ENCODE measurements at regions not wholly inside any gene's neighbourhood (a gene's known extent, or its start where the extent isn't known, plus 50 kb on each side); places are given as distances from the start of the nearest gene placed in this dataset.

DNA sequence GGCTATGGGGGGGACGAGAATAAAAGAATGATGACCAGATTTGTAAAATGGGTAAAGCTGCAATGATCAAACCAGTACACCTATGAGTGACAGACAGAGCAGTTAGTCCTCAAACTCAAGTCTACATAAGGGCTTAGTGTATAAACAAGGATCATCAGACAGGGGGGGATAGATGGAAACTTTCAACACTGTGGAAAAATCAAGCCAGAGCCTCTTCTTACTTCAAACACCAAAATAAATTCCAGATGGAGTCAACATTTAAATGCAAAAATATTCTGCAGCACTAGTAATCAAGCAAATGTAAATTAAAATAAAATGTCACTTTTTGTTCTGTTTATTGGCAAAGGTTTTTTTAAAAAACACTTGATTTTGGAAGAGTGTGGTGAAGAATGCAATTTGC lies 205.9 kb upstream of the RGMA start:
- no peak for DNase-seq

DNA sequence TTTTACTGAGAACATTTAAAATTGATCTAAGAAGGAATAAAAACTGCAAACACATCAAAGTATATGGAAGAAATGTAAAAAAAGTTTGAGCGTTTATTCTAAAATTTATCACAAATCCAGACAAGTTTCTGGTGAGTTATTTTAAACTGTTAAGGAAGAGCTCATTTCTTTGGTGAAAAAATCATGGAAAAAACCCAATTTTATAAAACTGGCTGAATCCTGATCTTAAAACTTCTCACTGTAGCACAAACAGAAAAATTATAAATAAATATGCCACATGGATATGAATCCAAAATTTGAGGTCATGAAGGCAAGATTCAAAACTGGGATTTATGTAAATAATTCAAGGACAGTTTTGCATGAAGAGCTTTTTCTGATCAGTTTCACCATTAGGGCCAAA lies 205.1 kb upstream of the RGMA start:
- no peak for DNase-seq

DNA sequence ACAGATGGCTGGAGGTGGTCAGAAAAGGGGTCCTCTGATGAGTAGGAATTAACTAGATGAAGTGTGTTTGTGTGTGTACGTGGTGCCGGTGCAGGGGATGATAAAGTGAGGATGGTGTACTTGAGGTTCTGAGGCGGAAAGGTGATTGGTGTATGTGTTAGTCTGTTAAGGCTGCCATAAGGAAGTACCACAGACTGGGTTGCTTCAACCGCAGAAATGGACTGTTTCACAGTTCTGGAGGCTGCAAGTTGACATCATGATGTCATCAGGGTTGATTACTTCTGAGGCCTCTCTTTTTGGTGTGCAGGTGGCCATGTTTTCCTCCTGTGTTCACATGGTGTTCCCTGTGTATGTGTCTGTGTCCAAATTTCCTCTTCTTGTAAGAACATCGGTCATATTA lies 202.4 kb upstream of the RGMA start:
- no peak for DNase-seq

DNA sequence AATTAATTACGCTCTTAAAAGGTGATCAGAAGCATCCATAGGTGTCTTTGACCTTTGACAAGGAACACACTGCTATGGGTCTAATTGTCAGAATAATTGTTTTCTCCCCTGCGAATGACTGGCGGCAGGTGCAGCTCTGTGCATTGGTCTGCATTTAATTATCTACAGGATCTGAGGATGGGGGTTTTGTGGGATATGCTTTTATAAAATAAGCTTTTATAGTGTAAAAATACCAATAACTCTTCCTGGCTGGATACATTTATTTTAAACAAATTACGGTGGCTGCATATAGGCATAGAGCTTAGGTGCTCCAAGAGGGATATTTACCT lies 201.6 kb upstream of the RGMA start:
- DNase-seq: no peak

DNA sequence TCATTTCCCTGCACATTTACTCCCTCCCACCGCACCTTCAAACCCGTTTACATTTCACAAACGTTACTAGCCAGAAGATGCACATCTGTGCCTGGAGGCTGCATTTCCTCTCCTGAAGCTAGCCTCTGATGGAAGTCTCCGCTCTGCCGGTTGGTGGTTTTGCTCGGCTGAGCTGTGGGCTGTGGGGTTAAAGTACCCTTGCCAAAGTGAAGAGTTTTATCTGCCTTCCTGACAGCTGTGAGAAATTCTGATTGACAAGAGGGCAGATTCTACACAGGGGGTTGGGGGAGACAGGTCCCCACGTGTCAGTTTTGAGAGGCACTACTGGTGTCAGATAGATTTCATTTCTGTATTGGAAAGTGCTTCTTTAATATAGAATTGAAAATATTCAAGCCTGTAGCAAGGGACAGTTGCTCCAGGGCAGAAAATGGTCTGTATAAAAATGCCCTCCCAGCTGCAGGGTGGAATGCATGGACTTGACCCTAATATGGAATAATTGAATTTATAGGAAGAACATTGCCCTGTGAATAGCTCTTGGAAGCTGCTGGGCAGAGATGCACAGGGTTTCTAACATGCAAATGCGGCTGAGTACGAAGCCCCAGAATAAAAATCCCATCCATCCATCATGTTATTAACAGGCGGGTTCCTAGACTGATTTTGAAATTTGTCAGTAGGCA lies 201.1 kb upstream of the RGMA start:
- DNase-seq: no peak

DNA sequence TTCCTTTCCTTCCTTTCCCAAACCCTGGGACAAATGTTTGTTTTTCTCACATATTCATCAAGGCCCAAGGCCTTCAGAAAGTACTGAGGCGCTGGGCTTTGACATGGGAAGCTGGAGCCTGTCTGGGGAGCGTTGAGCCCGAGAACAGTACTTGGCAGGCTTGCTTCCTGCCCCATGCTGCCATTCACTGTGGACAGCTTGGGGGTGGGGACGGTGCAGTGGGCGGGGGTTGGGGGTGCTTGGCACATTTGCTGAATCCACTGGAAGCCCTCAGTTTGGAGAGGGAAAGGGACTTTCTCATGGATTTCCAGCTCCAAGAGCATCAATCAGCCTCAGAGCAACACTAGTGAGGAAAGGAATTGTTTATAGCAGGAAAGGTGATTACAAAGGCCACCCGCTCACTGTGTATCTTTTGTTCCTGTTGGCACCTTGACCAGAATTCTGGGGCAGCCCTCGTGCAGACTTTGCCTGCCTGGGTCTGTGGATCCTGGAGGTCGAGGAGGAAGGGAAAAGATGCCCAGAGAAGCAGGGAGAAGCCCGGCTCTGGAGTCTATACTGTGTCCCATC lies 199.8 kb upstream of the RGMA start:
- DNase-seq: no peak

DNA sequence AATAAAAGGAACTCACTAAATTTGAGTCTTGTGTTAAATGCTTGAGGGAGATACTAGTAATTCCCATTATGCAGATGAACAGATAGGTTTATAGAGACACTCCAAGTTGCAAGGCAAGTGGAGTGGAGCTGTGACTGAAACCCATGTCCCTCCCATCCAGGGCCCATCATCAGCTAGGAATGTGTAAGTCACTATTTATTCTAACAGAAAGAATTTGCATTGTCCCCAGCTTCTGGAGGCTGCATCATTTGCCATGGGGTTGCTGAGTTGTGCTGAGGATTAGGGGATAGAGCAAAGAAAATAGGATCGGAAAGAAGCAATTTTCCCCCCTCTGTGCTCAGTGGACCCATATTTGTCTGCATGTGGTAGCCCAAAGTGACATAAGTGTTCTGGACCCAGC lies 197.4 kb upstream of the RGMA start:
- no peak for DNase-seq

DNA sequence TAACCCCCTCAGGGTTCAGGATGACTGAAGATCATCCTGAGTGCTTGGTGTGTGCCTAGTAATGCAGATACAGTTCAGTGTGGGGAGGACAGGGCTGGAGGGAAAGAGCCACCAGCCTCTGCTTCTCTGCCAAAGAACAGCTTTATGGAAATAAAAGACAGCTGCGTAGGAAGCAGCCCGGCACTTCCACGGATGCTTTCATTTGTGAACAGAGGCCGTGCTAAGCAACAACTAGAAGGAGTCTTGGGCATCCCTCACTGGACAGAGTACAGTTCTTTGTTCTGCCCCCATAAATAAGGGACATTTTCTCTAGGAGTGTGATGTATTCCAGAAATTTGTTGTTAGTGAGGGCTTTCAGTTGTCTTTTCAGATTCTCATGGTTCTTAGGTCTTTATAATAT lies 194.8 kb upstream of the RGMA start:
- DNase-seq: no peak

DNA sequence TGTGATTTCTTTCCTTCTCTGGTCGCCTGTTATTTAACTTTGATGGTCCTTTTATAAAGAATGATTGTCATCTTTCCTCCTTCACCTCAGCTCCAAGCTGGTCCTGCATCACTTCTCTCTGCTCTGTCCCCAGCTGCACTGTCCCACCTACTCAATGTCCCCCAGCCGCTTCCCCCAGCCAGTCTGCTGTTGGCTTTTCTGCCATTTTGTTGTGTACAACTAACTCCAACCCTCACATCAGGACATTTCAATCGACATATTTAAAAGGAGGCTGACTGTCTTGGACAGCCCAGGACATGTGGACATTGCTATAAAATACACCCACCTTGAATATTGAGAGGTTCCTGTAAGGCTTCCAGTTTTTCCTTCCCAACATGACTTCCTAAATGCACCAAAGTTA lies 193.8 kb upstream of the RGMA start:
- DNase-seq: no peak

DNA sequence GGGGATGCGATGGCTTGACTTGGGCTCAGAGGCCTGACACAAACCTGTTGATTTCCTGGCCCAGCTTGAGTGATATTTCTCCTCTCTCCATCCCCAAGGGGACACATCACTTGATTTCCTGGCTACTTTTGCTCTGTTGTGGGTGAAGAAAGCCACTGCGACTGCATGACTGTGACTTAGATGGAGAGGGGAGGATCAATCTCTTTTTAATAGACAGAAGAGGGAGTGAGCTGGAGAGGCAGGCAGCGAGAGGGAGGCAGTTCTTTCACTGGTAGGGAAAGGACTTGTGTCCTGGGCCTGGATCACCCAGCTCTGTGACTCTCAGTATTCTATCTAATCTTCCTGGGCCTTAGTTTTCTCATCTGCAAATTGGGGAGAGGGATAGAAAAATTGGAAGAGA lies 189.8 kb upstream of the RGMA start:
- no peak for DNase-seq

DNA sequence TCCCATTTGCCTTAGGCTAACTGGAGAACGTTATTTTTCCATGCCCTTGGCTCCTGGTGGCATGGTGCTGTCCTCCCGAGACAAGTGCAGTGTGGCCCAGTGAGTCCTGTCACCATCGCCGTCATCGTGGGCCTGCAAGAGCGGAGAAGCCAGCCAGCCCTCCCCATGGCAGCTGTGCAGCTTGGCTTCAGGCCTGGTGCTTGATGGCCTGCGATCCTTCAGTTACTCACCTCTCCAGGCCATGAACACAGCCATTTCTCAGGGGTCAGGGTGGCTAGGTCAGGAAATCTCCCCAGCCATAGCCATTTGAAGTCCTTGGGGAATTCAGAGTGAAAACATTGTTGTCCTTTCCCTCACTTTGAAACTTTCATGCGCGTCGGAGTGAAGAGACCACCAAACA lies 189.0 kb upstream of the RGMA start:
- no peak for DNase-seq

DNA sequence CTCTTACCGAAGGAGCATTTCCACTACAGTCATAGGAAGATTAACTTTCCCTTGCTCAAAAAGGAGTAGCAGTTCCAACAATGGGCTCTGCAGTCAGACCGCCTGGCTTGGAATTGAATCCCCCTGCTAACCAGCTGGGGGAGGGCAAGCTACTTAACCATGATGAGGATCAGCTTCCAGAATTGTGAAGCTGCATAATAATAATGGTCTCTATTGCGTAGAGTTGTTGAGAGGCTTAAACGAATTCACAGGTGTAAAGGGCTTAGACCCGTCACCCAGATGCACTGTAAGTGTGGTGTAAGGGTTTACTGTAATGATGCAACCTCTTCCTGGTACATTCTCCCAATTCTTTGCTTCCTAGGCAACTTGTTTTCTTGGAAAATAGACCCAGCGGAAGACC lies 185.2 kb upstream of the RGMA start:
- DNase-seq: no peak

DNA sequence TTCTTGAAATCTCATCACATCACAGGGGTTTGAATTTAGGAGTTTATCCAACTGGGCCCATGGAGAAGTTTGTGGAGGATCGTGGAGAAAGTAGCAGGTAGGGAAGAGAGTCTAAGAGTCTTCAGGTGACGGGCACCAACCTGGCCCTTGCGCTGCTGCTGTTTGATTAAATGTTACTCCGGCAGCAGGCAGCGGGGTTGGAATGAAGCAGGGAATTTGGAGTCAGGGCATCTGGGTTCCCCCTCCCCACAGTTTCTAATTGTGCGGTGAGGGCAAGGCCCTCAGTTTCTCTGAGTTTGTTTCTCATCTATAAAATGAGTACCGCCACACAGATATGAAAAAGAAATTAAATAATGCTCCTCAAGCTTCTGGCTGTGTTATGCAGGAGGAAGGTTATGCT lies 182.9 kb upstream of the RGMA start:
- DNase-seq: no peak

DNA sequence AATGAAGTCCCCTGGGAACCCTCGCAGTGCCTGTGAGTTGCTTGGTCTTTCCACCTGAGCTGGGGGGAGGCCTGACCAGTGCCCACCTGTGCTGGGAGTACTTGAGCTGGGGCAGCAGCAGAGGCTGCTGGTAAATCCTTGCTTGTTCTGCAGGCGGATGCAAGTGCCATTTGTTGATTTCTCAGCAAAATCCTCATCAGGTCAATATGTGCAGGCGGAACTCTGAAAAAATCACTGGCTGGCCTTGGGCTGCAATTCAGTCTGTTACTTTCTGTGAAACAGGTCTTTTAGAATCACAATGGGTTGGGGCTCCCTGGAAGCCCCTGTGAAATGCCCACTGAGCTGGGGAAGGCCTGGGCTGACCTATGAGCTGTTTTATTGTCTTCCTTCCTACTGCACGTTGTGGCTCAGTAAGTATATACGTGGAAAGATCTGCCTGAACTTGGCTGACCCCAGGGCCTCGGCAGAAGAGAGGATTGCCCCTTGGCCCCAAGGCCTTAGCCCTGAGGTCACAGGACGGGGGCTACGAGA lies 182.0 kb upstream of the RGMA start:
- no peak for DNase-seq

DNA sequence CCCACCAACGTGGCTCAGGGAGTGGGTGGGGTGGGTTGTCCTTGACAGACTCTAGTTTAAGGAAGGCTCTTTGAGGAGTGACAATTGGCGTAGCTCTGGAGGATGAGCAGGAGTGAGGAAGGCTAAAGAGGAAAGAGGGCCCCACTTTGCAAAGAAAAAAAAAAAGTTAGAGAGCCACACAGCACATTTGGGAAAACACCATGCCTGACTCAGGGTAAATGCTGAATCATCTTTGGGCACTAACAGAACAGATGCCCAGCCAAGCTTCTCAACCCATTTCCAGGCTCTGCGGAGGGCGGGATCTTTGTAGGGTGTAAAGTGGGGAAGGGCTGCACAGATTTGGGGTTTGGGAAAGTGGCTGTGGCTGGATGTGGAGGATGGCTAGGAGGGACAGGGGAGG lies 179.1 kb upstream of the RGMA start:
- no peak for DNase-seq

DNA sequence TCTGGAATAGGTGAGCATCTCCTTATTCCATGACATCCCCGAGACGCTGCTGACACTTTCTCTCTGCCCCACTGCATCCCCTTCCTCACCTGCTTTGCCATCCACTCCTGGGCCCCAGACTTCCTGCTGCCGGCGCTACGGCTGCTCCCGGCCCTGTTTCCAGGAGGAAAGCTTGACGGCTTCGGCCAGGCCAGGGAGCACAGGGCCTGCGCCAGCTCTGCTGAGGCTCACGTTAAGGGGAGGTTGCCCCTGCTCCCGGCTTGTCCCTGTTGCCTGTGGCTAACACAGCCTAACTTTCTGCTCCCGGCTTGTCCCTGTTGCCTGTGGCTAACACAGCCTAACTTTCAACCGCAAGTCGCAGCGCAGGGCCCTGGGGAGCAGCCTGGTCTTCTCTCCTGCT lies 177.3 kb upstream of the RGMA start:
- DNase-seq: no peak

DNA sequence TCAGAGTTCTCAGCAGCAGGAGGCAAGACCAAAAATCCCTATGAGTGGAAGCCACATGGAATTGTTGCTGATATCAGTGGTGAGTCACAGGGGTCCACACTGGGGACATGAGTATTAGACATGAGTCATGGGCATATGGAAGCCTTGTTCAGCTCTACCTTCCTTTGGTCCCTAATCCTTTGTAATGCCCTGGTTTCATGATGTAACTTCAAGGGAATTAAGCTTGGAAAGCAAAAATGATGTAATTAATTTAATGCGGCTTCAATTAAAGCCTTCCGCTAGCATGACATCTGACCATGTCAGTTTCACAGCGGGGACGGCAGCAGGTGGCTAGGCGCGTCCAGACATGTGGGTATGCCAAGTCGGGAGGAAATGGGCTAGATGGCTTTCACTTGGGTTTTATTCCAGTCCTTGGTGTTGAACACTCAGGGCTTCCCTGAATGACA lies 176.1 kb upstream of the RGMA start:
- peak; percentile 54 for DNase-seq

DNA sequence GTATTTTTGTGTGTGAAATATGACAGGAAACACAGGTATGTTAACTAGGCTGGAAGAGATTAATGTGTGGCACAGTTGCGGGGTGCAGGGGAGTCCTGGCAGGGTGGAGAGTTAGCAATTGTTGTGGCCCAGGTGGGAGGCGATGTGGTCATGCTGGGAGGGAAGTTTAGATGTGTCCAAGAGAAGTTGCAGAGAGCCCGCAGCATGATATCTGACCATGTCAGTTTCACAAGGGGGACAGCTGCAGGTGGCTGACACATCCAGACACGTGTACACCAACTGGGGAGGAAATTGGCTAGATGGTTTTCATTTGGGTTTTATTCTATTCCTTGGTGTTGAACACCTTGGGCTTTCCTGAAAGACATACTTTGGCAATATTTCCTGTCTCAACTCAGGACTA lies 172.8 kb upstream of the RGMA start:
- no peak for DNase-seq

DNA sequence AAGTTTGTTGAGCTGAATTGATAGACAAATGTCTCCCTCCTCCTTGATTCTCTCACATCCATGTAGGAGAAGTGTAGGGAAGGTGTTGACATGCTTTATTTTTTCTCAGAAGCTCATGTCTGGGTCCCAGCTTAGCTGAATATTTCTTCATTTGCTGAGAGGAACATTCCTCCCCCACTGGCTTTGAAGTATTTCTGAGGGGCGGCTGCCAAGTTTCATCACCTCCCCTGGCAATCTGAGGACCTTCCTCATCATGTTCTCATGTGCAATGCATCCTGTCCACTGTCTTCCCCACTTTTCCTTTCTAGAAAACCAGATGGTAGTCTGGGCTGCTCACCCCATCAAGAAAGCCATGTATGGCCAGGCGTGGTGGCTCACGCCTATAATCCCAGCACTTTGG lies 168.9 kb upstream of the RGMA start:
- DNase-seq: no peak

DNA sequence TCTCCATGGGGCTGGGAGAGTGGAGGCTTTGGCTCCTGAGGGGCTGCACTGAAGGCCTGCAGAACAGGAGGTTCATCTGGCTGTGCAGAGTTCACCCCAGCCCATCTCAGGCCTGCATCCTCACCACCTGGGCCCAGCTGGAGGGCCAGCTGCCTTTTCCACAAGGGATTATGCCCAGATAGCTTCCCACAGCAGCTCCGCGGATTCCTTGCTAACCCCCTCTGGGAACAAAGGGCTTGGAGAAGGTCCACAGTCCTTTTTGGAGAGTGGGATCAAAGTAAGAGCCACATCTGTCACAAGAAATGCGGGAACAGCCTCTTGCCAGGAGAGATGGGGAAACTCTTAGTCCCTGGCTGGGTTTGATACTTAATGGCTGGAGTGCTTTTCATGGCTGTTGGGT lies 164.7 kb upstream of the RGMA start:
- DNase-seq: no peak

DNA sequence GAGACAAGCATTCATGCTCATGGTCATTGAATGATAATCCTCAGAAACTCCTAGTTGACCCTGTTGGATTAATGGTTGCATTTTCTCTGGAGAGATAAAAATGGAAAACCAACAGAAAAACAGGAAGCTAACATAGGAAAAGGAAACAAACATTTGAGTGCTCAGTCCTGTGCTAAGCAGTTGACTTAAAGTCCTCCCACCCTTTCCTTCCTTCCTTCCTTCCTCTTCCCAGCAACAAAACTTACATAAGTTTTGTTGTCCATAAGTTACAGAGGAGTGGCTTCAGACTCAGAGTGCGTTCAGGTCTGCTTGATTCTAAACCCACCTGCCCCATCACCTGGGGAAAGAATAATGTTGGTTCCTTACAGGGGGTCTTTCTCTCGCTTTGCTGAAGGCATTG lies 163.8 kb upstream of the RGMA start:
- DNase-seq: no peak

DNA sequence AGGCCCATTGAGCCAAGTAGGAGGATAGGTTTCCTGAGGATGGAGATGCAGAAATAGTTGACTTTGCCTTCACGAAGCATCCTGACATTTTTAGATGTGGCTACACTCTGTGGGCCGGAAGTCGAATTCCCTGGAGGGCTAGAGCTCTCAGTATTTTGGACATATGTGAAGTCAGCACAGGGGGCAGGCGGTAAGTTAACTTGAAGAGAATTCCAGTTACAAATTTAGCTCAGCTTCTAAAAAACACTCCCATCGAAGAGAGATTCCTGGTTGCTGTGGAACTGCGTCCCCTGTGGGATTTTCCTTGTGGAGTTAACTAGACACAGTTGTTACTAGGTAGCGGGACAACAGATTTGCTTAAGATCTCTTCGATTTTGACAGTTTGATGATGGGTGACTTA lies 161.9 kb upstream of the RGMA start:
- no peak for DNase-seq

DNA sequence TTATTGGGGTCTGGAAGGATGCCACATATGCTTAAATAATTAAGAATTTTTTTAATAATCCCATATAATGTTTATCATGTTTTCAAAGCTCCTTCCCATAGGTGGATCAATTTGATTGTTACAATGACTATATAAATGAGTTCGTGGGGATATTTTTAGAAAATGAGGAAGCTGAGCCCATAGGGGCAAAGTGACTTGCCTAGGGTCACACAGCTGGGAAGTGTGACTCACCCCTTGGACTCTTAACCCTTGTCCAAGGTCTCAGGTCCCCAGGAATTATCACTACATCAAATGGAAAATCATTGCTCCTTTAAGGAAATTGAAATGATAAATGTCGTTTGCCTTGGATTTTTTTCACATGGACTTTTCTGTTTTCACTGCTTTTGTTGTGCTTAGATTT lies 161.2 kb upstream of the RGMA start:
- DNase-seq: peak; percentile 73

DNA sequence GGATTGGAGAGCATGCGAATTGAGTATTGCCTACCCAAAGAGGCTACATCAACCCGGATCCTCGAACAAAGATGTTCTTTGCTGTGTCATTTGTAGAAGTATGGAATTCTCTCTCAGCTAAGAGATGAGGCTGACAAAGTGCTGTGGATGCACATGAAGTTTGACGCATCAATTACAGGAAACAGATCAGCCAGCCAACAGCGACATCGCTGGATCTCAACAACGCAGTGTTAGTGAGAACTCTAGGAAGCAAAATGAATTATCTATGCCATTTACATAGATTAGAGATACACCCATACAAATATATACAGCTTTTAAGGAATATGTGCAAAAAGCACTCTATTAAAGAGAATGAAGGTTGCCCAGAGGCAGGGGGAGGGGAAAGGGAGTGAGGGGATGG lies 160.6 kb upstream of the RGMA start:
- DNase-seq: no peak

DNA sequence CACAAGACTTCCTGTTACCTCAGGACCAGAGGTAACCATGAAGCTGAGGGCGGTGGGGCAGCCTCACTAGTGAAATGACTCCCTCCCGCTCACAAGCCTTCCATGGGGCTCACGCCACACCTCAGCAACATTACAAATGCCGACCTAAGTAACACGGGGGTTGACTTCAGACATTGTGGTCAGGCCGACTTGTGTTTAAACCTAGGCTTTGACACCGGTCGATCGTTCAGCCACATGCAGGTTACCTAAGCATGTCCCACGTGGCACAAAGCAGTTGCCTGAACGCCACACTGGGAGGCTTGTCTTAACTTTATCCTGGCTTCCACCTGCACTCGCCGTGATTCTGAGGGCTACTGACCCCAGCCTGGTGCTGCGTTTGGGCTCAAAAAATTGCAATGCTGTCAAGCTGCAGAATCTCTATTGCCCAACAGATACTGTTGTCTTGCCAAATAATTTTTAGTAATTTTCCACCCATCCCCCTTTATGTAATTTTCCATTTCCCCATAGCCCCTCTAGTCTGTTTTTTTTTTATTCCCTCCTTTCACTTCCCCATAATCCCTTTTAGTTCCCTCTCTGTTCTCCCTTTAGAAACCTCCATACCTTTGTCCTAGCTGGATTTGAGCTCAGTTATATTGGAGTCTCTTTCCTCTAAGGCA lies 158.6 kb upstream of the RGMA start:
- DNase-seq: peak; percentile 69
